ENCODE measurements at regions not wholly inside any gene's neighbourhood (a gene's known extent, or its start where the extent isn't known, plus 50 kb on each side); places are given as distances from the start of the nearest gene placed in this dataset.

GRCh38 chr13:65642996-65643395 is 1587.1 kb downstream of the PCDH9 start:
- no peak for DNase-seq
- 53 to 68% methylated on average over 4 of the region's 4 CpGs for WGBS, 2 donors
- TF ChIP-seq, protein P1, sequence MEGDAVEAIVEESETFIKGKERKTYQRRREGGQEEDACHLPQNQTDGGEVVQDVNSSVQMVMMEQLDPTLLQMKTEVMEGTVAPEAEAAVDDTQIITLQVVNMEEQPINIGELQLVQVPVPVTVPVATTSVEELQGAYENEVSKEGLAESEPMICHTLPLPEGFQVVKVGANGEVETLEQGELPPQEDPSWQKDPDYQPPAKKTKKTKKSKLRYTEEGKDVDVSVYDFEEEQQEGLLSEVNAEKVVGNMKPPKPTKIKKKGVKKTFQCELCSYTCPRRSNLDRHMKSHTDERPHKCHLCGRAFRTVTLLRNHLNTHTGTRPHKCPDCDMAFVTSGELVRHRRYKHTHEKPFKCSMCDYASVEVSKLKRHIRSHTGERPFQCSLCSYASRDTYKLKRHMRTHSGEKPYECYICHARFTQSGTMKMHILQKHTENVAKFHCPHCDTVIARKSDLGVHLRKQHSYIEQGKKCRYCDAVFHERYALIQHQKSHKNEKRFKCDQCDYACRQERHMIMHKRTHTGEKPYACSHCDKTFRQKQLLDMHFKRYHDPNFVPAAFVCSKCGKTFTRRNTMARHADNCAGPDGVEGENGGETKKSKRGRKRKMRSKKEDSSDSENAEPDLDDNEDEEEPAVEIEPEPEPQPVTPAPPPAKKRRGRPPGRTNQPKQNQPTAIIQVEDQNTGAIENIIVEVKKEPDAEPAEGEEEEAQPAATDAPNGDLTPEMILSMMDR (IDR thresholded peaks at IDR 0.05): no peak
- peaks cover 0 to 7% (median 2%) of the 10 kb centered on the region in 4 donors for H3K27me3 ChIP-seq
- FAIRE-seq: no peak
- no peak overlapping the region for H3K4me3 ChIP-seq
- intact Hi-C loops (cut with DNase I): no loop called here
- no peaks in the 10 kb centered on the region for H3K4me1 ChIP-seq
- no peaks in the 10 kb centered on the region for H3K36me3 ChIP-seq
- no peak for ATAC-seq
- no peak overlapping the region for H3K27ac ChIP-seq
- no peaks in the 10 kb centered on the region for H3K9me3 ChIP-seq

DNA sequence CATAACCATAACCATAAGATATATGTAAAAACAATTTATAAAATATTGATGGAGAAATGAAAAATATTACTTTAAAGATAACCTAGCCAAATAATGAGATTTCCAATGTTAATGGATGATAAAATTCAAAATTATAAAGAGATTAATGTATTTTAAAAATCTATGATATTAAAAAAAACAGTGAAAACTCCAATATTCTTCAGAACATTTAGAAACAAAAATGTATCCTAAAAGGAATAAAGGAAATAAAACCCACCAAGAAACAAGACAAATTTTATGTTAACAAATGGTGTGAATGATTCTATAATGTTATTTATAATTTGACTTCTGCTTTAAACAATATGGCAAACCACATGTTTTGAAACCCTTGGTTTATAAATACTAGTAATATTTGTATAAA is 1587.8 kb downstream of the PCDH9 start:
- H3K9me3 ChIP-seq: no peaks in the 10 kb centered on the region
- H3K27ac ChIP-seq: no peak overlapping the region
- TF ChIP-seq, protein P1 (IDR thresholded peaks at IDR 0.05): no peak
- no peaks in the 10 kb centered on the region for H3K4me1 ChIP-seq
- ATAC-seq (no peak), FAIRE-seq (peak; percentile 80), DNase-seq (no peak)
- H3K4me3 ChIP-seq: no peak overlapping the region
- no peaks in the 10 kb centered on the region for H3K36me3 ChIP-seq
- intact Hi-C loops (cut with DNase I): no loop called here
- peaks cover 0 to 7% (median 2%) of the 10 kb centered on the region in 4 donors for H3K27me3 ChIP-seq

DNA sequence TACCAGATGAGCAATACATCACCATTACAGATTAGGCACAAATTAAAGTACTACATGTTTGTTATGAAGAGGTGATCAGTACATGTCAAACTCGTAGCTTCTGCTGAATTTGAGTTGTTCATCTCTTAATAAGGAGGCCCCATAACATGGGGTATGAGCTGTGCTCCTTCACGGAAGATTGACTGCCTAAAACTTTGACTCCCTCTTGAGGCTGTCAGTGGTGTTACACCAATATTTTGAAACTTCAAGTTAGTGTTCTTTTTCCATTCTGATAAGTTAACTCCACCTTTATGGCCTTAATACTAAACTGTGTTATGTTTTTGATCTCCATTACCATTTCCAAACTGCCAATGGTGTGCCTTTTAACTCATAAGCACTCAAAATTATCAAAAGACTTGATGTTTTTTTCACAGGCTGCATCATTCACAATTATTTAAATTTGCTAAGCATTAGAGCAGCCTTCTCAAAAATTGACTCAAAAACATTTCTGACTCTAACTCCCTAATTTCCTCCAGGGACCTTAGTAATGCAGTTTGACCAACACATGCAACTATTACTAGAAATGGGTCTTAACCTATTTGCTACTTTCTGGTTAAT is 1591.5 kb downstream of the PCDH9 start:
- intact Hi-C loops (cut with DNase I): no loop called here

GRCh38 chr13:65633806-65634205 is 1596.3 kb downstream of the PCDH9 start:
- Histone ChIP-seq H3K36me3 (no peaks in the 10 kb centered on the region), H3K4me3 (no peak overlapping the region), H3K27ac (no peak overlapping the region), H3K4me1 (no peaks in the 10 kb centered on the region), H3K27me3 (no peaks in the 10 kb centered on the region), H3K9me3 (no peaks in the 10 kb centered on the region)
- FAIRE-seq: no peak
- 49 to 69% methylated on average over 1 of the region's 1 CpG for WGBS, 2 donors
- no peak for DNase-seq
- intact Hi-C loops (cut with DNase I): no loop called here
- TF ChIP-seq, protein P1 (IDR thresholded peaks at IDR 0.05): no peak
- no peak for ATAC-seq

More for the DNA sequence above, 1591.5 kb downstream of the PCDH9 start:
- TF ChIP-seq, protein P1 (IDR thresholded peaks at IDR 0.05): peak in 2 of 4 donors; percentile 27 to 44
- 9 to 18% methylated on average over 2 of the region's 2 CpGs for WGBS, 2 donors
- no peaks in the 10 kb centered on the region for H3K4me1 ChIP-seq
- no peaks in the 10 kb centered on the region for H3K9me3 ChIP-seq
- peaks cover 0 to 7% (median 2%) of the 10 kb centered on the region in 4 donors for H3K27me3 ChIP-seq
- no peaks in the 10 kb centered on the region for H3K36me3 ChIP-seq
- no peak for DNase-seq
- FAIRE-seq: no peak
- no peak overlapping the region for H3K4me3 ChIP-seq
- ATAC-seq: peak in 3 of 4 donors; percentile 43 to 64 (median 44)
- H3K27ac ChIP-seq: no peak overlapping the region

DNA sequence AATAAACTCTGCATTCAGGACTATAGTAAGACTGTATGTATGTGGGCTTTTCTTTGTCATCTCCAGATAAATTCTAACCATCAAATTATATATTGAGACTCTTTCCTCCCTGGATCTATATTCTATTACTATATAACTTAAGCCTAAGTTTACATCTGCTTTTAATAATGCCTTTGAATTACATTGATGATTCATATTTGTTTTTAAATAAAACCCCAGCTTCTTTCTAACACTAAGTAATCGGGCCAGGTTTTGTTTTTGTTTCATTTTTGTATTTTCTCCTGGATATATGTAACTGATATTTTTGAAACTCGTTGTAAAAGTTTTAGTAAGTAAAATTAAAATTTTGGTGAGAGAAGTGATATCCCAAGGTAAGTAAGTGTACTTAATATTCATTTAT is 1599.1 kb downstream of the PCDH9 start:
- no peaks in the 10 kb centered on the region for H3K4me1 ChIP-seq
- intact Hi-C loops (cut with DNase I): no loop called here
- no peaks in the 10 kb centered on the region for H3K9me3 ChIP-seq
- TF ChIP-seq, protein P1 (IDR thresholded peaks at IDR 0.05): no peak
- no peaks in the 10 kb centered on the region for H3K36me3 ChIP-seq
- H3K27me3 ChIP-seq: no peaks in the 10 kb centered on the region
- H3K27ac ChIP-seq: no peak overlapping the region
- FAIRE-seq (no peak), ATAC-seq (no peak), DNase-seq (no peak)
- 55 to 63% methylated on average over 2 of the region's 2 CpGs for WGBS, 2 donors
- no peak overlapping the region for H3K4me3 ChIP-seq

All from pancreas (tissue), 10 donors.